Lung (tissue), 11 donors: ENCODE measurements at regions not wholly inside any gene's neighbourhood (a gene's known extent, or its start where the extent isn't known, plus 50 kb on each side); places are given as distances from the start of the nearest gene placed in this dataset.

Experiments
- ATAC-seq: fragments of 200-7000 bp; cut with Tn5 transposase; one replicate; pipeline ENCODE4 v1.9.1; 2020; ENCODE audit warnings: moderate number of reproducible peaks; ENCODE audit not compliant: insufficient read depth, low FRiP score
- DNase-seq, 3 donors: peaks; one replicate each; pipeline ENCODE4 v3.0.0-alpha.2; 2013 to 2017
- H3K27ac ChIP-seq, 2 donors: one replicate each; pipeline ENCODE4 v1.5.1; 2013; ENCODE audit warnings: mild to moderate bottlenecking in 2 of 2, moderate library complexity in 2 of 2, control low read depth in 1 of 2, inconsistent platforms in 1 of 2, low read depth in 1 of 2, low read length in 1 of 2
- H3K27me3 ChIP-seq, 3 donors: one replicate each; pipeline ENCODE4 v1.5.1; 2013; ENCODE audit warnings: low read length in 2 of 3; ENCODE audit not compliant: control insufficient read depth in 3 of 3, insufficient read depth in 3 of 3
- H3K36me3 ChIP-seq, 4 donors: one replicate each; pipeline ENCODE4 v1.5.1; 2013; ENCODE audit warnings: low read length in 4 of 4, mild to moderate bottlenecking in 1 of 4, moderate library complexity in 1 of 4; ENCODE audit not compliant: control insufficient read depth in 4 of 4, insufficient read depth in 4 of 4
- H3K4me1 ChIP-seq, 5 donors: one replicate each; pipeline ENCODE4 v1.5.1; 2013; ENCODE audit warnings: low read length in 5 of 5, mild to moderate bottlenecking in 2 of 5, moderate library complexity in 1 of 5; ENCODE audit not compliant: control insufficient read depth in 5 of 5, insufficient read depth in 5 of 5
- H3K4me3 ChIP-seq: one replicate; pipeline ENCODE4 v1.5.1; 2013; ENCODE audit warnings: mild to moderate bottlenecking, control low read depth, moderate library complexity
- H3K9ac ChIP-seq, 2 donors: one replicate each; pipeline ENCODE4 v1.5.1; 2013; ENCODE audit warnings: low read length in 2 of 2, control low read depth in 1 of 2; ENCODE audit not compliant: insufficient read depth in 1 of 2
- H3K9me3 ChIP-seq, 4 donors: one replicate each; pipeline ENCODE4 v1.5.1; 2013; ENCODE audit warnings: low read length in 3 of 4, mild to moderate bottlenecking in 1 of 4, moderate library complexity in 1 of 4; ENCODE audit not compliant: control insufficient read depth in 4 of 4, insufficient read depth in 3 of 4
- WGBS, 2 donors: extraction: QIAGEN DNeasy Blood & Tissue Kit; methylation state at CpG; one replicate each; pipeline ENCODE4 v1.1.7; 2013; 5-methylcytosine and 5-hydroxymethylcytosine counted together
- TF ChIP-seq, protein P1 (sequence below): IDR thresholded peaks from 2 replicates; pipeline ENCODE4 v1.5.1; 2012; ENCODE audit warnings: mild to moderate bottlenecking; ENCODE audit errors: control extremely low read depth, extremely low read depth
- donor health status: control.
- donor health status: control.
- donor health status: Bipolar disorder and iron deficiency.
- donor health status: healthy.
- donor health status: DM: yes; HTN: yes; CAD: no.

DNA sequence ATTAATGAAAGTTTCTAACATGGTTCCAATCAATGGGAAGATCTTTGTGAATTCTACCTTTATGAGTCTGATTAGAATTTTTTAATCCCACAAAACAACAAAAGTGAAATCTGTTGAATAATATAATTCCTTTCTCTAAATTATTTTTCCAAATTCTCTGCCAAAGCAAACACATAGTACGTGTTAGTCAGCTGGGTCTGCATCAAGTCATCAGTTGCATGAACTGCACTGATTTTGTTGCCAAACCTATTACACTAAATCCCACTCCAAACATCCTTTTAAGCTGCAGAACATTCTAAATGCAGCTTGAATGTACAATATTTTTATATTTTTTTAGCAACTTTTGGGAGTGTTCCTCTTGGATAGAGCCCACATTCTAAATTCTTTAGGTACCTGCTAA lies 199.0 kb upstream of the HSF2 start:
- Histone ChIP-seq H3K4me1 (no peaks in the 10 kb centered on the region), H3K9ac (no peak overlapping the region), H3K27ac (no peak overlapping the region), H3K36me3 (no peaks in the 10 kb centered on the region), H3K4me3 (no peak overlapping the region), H3K9me3 (no peaks in the 10 kb centered on the region), H3K27me3 (no peaks in the 10 kb centered on the region)
- ATAC-seq (no peak), DNase-seq (peak in 2 of 3 donors; percentile 22 to 34)
- WGBS, 2 donors: 73 to 80% methylated on average over 1 of the region's 1 CpG
- TF ChIP-seq, protein P1, sequence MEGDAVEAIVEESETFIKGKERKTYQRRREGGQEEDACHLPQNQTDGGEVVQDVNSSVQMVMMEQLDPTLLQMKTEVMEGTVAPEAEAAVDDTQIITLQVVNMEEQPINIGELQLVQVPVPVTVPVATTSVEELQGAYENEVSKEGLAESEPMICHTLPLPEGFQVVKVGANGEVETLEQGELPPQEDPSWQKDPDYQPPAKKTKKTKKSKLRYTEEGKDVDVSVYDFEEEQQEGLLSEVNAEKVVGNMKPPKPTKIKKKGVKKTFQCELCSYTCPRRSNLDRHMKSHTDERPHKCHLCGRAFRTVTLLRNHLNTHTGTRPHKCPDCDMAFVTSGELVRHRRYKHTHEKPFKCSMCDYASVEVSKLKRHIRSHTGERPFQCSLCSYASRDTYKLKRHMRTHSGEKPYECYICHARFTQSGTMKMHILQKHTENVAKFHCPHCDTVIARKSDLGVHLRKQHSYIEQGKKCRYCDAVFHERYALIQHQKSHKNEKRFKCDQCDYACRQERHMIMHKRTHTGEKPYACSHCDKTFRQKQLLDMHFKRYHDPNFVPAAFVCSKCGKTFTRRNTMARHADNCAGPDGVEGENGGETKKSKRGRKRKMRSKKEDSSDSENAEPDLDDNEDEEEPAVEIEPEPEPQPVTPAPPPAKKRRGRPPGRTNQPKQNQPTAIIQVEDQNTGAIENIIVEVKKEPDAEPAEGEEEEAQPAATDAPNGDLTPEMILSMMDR: no peak

DNA sequence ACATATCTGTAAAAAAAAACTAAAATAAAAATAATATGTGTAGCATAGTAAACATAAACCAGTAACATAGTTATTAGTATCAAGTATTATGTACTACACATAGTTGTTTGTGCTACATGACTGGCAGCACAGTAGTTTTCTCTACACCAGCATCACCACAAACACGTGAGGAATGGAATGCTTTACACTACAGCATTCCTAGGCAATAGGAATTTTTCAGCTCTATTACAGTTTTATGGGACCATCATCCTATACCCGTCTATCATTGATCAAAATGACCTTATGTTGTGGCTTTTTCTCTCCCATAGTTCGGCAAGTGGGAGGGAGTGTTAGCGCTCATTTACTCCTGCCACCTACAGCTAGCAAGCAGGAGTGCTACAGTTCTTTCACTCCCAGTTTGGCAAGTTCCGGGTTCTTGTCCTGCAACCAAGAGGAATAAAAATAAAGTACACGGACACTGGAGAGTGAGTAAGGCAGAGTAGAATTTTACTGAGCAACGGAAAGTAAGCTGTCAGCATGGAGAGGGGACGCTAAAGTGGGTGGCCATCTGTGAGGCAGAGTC lies 196.8 kb upstream of the HSF2 start:
- Histone ChIP-seq H3K9me3 (no peaks in the 10 kb centered on the region), H3K27me3 (no peaks in the 10 kb centered on the region), H3K36me3 (no peaks in the 10 kb centered on the region), H3K27ac (no peak overlapping the region), H3K4me1 (no peaks in the 10 kb centered on the region), H3K4me3 (no peak overlapping the region), H3K9ac (no peak overlapping the region)
- WGBS, 2 donors: 91 to 92% methylated on average over 8 of the region's 8 CpGs
- TF ChIP-seq, protein P1: no peak
- DNase-seq: no peak
- ATAC-seq: no peak

DNA sequence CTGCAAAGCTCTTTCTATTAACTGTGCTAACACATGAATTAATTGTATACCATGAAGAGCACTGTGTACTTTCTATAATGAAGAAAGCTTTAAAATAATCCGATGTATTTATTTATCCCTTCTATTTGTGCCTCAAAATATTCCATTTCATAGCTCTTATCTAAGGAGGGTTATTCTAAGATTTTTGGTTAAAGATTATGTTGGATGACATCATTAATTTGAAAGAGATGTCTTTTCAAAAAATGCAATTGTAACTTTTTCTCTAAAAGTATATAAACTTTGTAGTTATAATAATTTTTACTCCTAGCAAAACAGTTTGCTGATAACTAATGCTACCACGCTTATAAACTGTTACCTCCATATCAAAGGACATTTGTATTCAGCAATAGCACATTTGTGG lies 192.4 kb upstream of the HSF2 start:
- H3K36me3 ChIP-seq: no peaks in the 10 kb centered on the region
- no peak overlapping the region for H3K27ac ChIP-seq
- no peak for ATAC-seq
- H3K9ac ChIP-seq: no peak overlapping the region
- no peaks in the 10 kb centered on the region for H3K9me3 ChIP-seq
- no peaks in the 10 kb centered on the region for H3K4me1 ChIP-seq
- H3K4me3 ChIP-seq: no peak overlapping the region
- DNase-seq: no peak
- WGBS, 2 donors: 75 to 84% methylated on average over 2 of the region's 2 CpGs
- TF ChIP-seq, protein P1: no peak
- H3K27me3 ChIP-seq: no peaks in the 10 kb centered on the region

DNA sequence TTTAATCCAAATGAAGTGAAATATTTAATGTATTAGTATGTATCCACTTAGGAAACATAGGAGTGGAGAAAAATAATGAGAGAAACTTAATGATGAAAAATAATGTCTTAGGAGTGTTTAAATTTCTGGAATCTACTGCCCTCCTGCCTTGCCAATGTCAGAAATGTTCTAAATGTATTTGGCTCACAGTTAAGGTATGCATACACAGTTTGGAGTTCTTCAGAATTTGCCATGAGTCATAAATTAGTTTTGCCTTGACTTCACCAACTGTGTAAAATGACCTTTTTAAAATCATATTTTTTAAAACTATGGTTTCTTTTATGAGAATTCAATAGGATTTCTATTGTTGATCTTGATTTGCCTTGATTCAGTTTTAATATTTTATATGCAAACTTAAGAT lies 191.7 kb upstream of the HSF2 start:
- Histone ChIP-seq H3K9me3 (no peaks in the 10 kb centered on the region), H3K27ac (no peak overlapping the region), H3K4me1 (no peaks in the 10 kb centered on the region), H3K4me3 (no peak overlapping the region), H3K36me3 (no peaks in the 10 kb centered on the region), H3K9ac (no peak overlapping the region), H3K27me3 (no peaks in the 10 kb centered on the region)
- TF ChIP-seq, protein P1: no peak
- DNase-seq: no peak
- no peak for ATAC-seq
